HEK293 (cell line): ENCODE measurements at regions not wholly inside any gene's neighbourhood (a gene's known extent, or its start where the extent isn't known, plus 50 kb on each side); places are given as distances from the start of the nearest gene placed in this dataset.

Experiments used
- CTCF ChIA-PET: fragments of 350-600 bp; formaldehyde crosslinking; extraction: SDS; loops from one replicate; lab custom pipeline; 2021; ENCODE audit warnings: antibody characterized with exemption; lab: Yijun Ruan, JAX
- POLR2A ChIA-PET: fragments of 300-600 bp; formaldehyde crosslinking; extraction: SDS; loops from one replicate; lab custom pipeline; 2020; ENCODE audit warnings: antibody characterized with exemption, inconsistent platforms; lab: Yijun Ruan, JAX
- H3K27ac ChIP-seq: fragments of 200-500 bp; sonication (Bioruptor generic); 2 replicates; pipeline ENCODE4 v1.5.1; 2014; ENCODE audit warnings: low read depth, low read length, control low read depth, inconsistent platforms; ENCODE audit errors: extremely low read depth
- H3K36me3 ChIP-seq, 2 experiments: fragments of 200-500 bp in 1 of 2; sonication (Bioruptor generic) in 1 of 2; 1 replicate in 1 of 2; 2 replicates in 1 of 2; pipeline ENCODE4 v1.5.1; 2014 to 2017; ENCODE audit warnings: inconsistent platforms in 2 of 2, low read length in 2 of 2; ENCODE audit not compliant: control insufficient read depth in 2 of 2, insufficient read depth in 1 of 2
- H3K4me1 ChIP-seq: fragments of 200-500 bp; sonication (Bioruptor generic); 2 replicates; pipeline ENCODE4 v1.5.1; 2014; ENCODE audit warnings: mild to moderate bottlenecking, low read length, inconsistent platforms; ENCODE audit not compliant: control insufficient read depth, insufficient read depth
- H3K4me3 ChIP-seq: 2 replicates; pipeline ENCODE4 v1.5.1; 2011; ENCODE audit warnings: low read depth, mild to moderate bottlenecking, control low read depth, low read length, moderate library complexity
- H3K9me3 ChIP-seq: fragments of 200-500 bp; sonication (Bioruptor generic); 2 replicates; pipeline ENCODE4 v1.5.1; 2014; ENCODE audit warnings: low read depth, low read length, inconsistent platforms; ENCODE audit not compliant: control insufficient read depth, insufficient read depth
- BCL11A ChIP-seq: fragments of 450-650 bp; formaldehyde crosslinking; IDR thresholded peaks from 2 replicates; pipeline ENCODE4 v1.5.1; 2016; ENCODE audit warnings: low read depth, missing biosample characterization, missing genetic modification characterization
- GFI1B ChIP-seq: fragments of 450-650 bp; formaldehyde crosslinking; IDR thresholded peaks from 2 replicates; pipeline ENCODE4 v1.5.1; 2016; ENCODE audit warnings: missing biosample characterization, missing genetic modification characterization
- GLIS2 ChIP-seq: fragments of 450-650 bp; formaldehyde crosslinking; IDR thresholded peaks from 2 replicates; pipeline ENCODE4 v1.5.1; 2016; ENCODE audit warnings: missing biosample characterization, missing genetic modification characterization
- KLF16 ChIP-seq: fragments of 450-650 bp; formaldehyde crosslinking; IDR thresholded peaks from 2 replicates; pipeline ENCODE4 v1.5.1; 2017; ENCODE audit warnings: missing biosample characterization, missing genetic modification characterization
- REST ChIP-seq: fragments of 450-650 bp; formaldehyde crosslinking; IDR thresholded peaks from 2 replicates; pipeline ENCODE4 v1.5.1; 2016; ENCODE audit warnings: missing biosample characterization, missing genetic modification characterization
- WT1 ChIP-seq: fragments of 450-650 bp; formaldehyde crosslinking; IDR thresholded peaks from 2 replicates; pipeline ENCODE4 v1.5.1; 2016; ENCODE audit warnings: missing biosample characterization, missing genetic modification characterization
- ZBTB21 ChIP-seq: fragments of 450-650 bp; formaldehyde crosslinking; IDR thresholded peaks from 2 replicates; pipeline ENCODE4 v1.5.1; 2017; ENCODE audit warnings: missing biosample characterization, missing genetic modification characterization
- ZNF132 ChIP-seq: fragments of 450-650 bp; formaldehyde crosslinking; IDR thresholded peaks from 2 replicates; pipeline ENCODE4 v1.5.1; 2017; ENCODE audit warnings: missing biosample characterization, missing genetic modification characterization, borderline replicate concordance
- ZNF138 ChIP-seq: fragments of 450-650 bp; formaldehyde crosslinking; IDR thresholded peaks from 2 replicates; pipeline ENCODE4 v1.5.1; 2016; ENCODE audit warnings: missing biosample characterization, missing genetic modification characterization, borderline replicate concordance
- ZNF16 ChIP-seq: fragments of 450-650 bp; formaldehyde crosslinking; IDR thresholded peaks from 2 replicates; pipeline ENCODE4 v1.5.1; 2016; ENCODE audit warnings: low read depth, missing biosample characterization, missing genetic modification characterization
- ZNF174 ChIP-seq: fragments of 450-650 bp; formaldehyde crosslinking; IDR thresholded peaks from 2 replicates; pipeline ENCODE4 v1.5.0; 2017; ENCODE audit warnings: missing biosample characterization, mild to moderate bottlenecking, missing genetic modification characterization
- ZNF473 ChIP-seq: fragments of 450-650 bp; formaldehyde crosslinking; IDR thresholded peaks from 2 replicates; pipeline ENCODE4 v1.5.1; 2017; ENCODE audit warnings: missing biosample characterization, missing genetic modification characterization
- ZNF513 ChIP-seq: fragments of 450-650 bp; IDR thresholded peaks from 2 replicates; pipeline ENCODE4 v1.5.1; 2018; ENCODE audit warnings: missing biosample characterization, missing genetic modification characterization
- ZNF600 ChIP-seq: fragments of 450-650 bp; formaldehyde crosslinking; IDR thresholded peaks from 2 replicates; pipeline ENCODE4 v1.5.1; 2016; ENCODE audit warnings: missing biosample characterization, missing genetic modification characterization
- ZNF701 ChIP-seq: fragments of 450-650 bp; formaldehyde crosslinking; IDR thresholded peaks from 2 replicates; pipeline ENCODE4 v1.5.1; 2016; ENCODE audit warnings: missing biosample characterization, missing genetic modification characterization
- ZNF776 ChIP-seq: fragments of 450-650 bp; formaldehyde crosslinking; IDR thresholded peaks from 2 replicates; pipeline ENCODE4 v1.5.0; 2017; ENCODE audit warnings: missing biosample characterization, missing genetic modification characterization, borderline replicate concordance
- ZNF843 ChIP-seq: fragments of 450-650 bp; formaldehyde crosslinking; IDR thresholded peaks from 2 replicates; pipeline ENCODE4 v1.5.1; 2016; ENCODE audit warnings: missing biosample characterization, missing genetic modification characterization
- TF ChIP-seq, protein P1 (sequence below): fragments of 450-650 bp; formaldehyde crosslinking; IDR thresholded peaks from 2 replicates; pipeline ENCODE4 v1.5.1; 2016; ENCODE audit warnings: missing biosample characterization, missing genetic modification characterization, borderline replicate concordance
- TF ChIP-seq, protein P2 (sequence below): fragments of 450-650 bp; formaldehyde crosslinking; conservative IDR thresholded peaks from 2 replicates; pipeline ENCODE4 v1.5.1; 2016; ENCODE audit warnings: low read depth, missing biosample characterization, missing genetic modification characterization

DNA sequence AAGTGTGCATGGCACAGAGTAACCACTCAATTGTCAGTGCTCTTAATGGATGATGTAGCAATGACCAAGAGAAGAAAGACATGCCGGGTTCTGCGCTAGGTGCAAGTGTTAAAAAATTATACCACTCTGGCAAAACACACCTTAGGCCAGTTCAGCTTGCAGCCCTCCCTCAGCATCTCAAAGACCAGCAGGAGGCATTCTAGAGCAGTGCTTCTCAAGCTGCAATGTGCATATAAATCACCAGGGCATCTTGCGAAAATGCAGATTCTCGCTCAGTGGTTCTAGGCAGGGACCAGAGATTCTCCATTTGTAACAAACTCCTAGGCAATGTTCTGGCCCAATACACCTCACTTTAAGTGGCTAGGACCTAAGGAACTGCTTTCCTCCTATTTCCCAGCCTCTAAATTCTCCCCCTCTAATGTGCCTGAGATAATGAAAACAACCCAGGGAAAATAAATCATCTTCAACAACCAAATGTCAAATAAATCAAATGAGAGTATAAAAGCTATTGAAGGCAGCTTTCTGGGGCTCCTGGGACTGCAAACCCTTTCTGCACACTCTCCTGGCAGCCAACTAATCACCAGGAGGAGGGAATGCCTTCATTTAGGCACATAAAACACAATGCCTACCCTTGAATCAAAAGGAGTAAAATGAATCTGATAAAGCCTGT, 337.2 kb upstream of the API5 start:
- no peaks in the 10 kb centered on the region for H3K4me1 ChIP-seq
- H3K9me3 ChIP-seq = no peaks in the 10 kb centered on the region
- CTCF ChIA-PET = interaction anchor here (1.1 kb wide), 1 partner anchor 307 kb away, joined by 3 read pairs; no protein-coding TSS in a partner anchor
- TF ChIP-seq ZNF16 = no peak
- TF ChIP-seq ZNF138 (tag by site-specific recombination) = no peak
- TF ChIP-seq ZNF473 (tag by site-specific recombination) = no peak
- no peak for TF ChIP-seq GFI1B (tag by site-specific recombination)
- TF ChIP-seq, protein P1, sequence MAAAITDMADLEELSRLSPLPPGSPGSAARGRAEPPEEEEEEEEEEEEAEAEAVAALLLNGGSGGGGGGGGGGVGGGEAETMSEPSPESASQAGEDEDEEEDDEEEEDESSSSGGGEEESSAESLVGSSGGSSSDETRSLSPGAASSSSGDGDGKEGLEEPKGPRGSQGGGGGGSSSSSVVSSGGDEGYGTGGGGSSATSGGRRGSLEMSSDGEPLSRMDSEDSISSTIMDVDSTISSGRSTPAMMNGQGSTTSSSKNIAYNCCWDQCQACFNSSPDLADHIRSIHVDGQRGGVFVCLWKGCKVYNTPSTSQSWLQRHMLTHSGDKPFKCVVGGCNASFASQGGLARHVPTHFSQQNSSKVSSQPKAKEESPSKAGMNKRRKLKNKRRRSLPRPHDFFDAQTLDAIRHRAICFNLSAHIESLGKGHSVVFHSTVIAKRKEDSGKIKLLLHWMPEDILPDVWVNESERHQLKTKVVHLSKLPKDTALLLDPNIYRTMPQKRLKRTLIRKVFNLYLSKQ (tag by site-specific recombination) = no peak
- TF ChIP-seq BCL11A = no peak
- TF ChIP-seq REST (tag by site-specific recombination) = no peak
- TF ChIP-seq ZNF513 = no peak
- TF ChIP-seq ZNF132 (tag by site-specific recombination) = no peak
- no peak for TF ChIP-seq ZNF843
- TF ChIP-seq, protein P2, sequence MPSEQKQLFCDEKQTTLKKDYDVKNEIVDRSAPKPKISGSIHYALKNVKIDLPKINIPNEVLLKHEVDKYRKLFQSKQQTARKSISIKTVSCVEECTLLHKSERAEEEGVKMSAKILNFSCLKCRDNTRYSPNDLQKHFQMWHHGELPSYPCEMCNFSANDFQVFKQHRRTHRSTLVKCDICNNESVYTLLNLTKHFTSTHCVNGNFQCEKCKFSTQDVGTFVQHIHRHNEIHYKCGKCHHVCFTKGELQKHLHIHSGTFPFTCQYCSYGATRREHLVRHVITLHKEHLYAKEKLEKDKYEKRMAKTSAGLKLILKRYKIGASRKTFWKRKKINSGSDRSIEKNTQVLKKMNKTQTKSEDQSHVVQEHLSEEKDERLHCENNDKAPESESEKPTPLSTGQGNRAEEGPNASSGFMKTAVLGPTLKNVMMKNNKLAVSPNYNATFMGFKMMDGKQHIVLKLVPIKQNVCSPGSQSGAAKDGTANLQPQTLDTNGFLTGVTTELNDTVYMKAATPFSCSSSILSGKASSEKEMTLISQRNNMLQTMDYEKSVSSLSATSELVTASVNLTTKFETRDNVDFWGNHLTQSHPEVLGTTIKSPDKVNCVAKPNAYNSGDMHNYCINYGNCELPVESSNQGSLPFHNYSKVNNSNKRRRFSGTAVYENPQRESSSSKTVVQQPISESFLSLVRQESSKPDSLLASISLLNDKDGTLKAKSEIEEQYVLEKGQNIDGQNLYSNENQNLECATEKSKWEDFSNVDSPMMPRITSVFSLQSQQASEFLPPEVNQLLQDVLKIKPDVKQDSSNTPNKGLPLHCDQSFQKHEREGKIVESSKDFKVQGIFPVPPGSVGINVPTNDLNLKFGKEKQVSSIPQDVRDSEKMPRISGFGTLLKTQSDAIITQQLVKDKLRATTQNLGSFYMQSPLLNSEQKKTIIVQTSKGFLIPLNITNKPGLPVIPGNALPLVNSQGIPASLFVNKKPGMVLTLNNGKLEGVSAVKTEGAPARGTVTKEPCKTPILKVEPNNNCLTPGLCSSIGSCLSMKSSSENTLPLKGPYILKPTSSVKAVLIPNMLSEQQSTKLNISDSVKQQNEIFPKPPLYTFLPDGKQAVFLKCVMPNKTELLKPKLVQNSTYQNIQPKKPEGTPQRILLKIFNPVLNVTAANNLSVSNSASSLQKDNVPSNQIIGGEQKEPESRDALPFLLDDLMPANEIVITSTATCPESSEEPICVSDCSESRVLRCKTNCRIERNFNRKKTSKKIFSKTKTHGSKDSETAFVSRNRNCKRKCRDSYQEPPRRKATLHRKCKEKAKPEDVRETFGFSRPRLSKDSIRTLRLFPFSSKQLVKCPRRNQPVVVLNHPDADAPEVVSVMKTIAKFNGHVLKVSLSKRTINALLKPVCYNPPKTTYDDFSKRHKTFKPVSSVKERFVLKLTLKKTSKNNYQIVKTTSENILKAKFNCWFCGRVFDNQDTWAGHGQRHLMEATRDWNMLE (tag by site-specific recombination) = no peak
- no peak for TF ChIP-seq ZNF174
- TF ChIP-seq KLF16 (tag by site-specific recombination) = no peak
- no peak for TF ChIP-seq WT1 (tag by site-specific recombination)
- TF ChIP-seq GLIS2 (tag by site-specific recombination) = no peak
- TF ChIP-seq ZNF600 (tag by site-specific recombination) = no peak
- TF ChIP-seq ZBTB21 (tag by site-specific recombination) = no peak
- no peak for TF ChIP-seq ZNF776
- no peak for TF ChIP-seq ZNF701 (tag by site-specific recombination)
- TF ChIP-seq, all 188 proteins: peak for 0
- Histone ChIP-seq H3K4me3 (no peak overlapping the region), H3K36me3 (no peaks in the 10 kb centered on the region), H3K27ac (no peak overlapping the region)
- POLR2A ChIA-PET = no interaction called here
